CD4-positive, alpha-beta T cell (primary cell): ENCODE measurements at regions not wholly inside any gene's neighbourhood (a gene's known extent, or its start where the extent isn't known, plus 50 kb on each side); places are given as distances from the start of the nearest gene placed in this dataset.

Experiments
- ATAC-seq: fragments of 200-7000 bp; cut with Tn5 transposase; one replicate; pipeline ENCODE4 v1.10.0; 2022; ENCODE audit warnings: mild to moderate bottlenecking; ENCODE audit not compliant: poor library complexity
- CTCF ChIA-PET: fragments of 350-600 bp; sonication (Branson Sonifier 250); formaldehyde crosslinking; loops from one replicate; lab custom pipeline; 2021; ENCODE audit warnings: antibody characterized with exemption, inconsistent platforms; lab: Charles Lee
- POLR2A ChIA-PET: fragments of 350-600 bp; sonication (Branson Sonifier 250); formaldehyde crosslinking; loops from one replicate; lab custom pipeline; 2021; ENCODE audit warnings: antibody characterized with exemption, inconsistent platforms; lab: Charles Lee
- DNase-seq, 14 experiments: peaks; one replicate each; pipeline ENCODE4 v3.0.0-alpha.2; 2013 to 2020; ENCODE audit warnings: mixed read lengths in 2 of 14
- H3K27ac ChIP-seq, 2 donors: one replicate each; pipeline versions ENCODE4 v1.5.1 to v1.7.0; 2013; ENCODE audit warnings: low read length in 2 of 2, low read depth in 1 of 2, mild to moderate bottlenecking in 1 of 2
- H3K27me3 ChIP-seq, 2 experiments: 1 replicate in 1 of 2; 2 replicates in 1 of 2; pipeline versions ENCODE4 v1.6.1 to v1.7.0; 2013; ENCODE audit warnings: low read length in 2 of 2, control low read depth in 1 of 2, mild to moderate bottlenecking in 1 of 2, moderate library complexity in 1 of 2; ENCODE audit not compliant: insufficient read depth in 2 of 2, control insufficient read depth in 1 of 2
- H3K36me3 ChIP-seq: one replicate; pipeline ENCODE4 v1.6.1; 2013; ENCODE audit warnings: low read length, control low read depth; ENCODE audit not compliant: insufficient read depth
- H3K4me1 ChIP-seq: one replicate; pipeline ENCODE4 v1.6.1; 2013; ENCODE audit warnings: low read length, control low read depth; ENCODE audit not compliant: insufficient read depth
- H3K4me3 ChIP-seq: one replicate; pipeline ENCODE4 v1.5.1; 2013; ENCODE audit warnings: mild to moderate bottlenecking, low read length, moderate library complexity
- H3K9me3 ChIP-seq, 2 experiments: 1 replicate in 1 of 2; 2 replicates in 1 of 2; pipeline versions ENCODE4 v1.6.1 to v1.7.0; 2013; ENCODE audit warnings: low read length in 2 of 2, mild to moderate bottlenecking in 2 of 2, control low read depth in 1 of 2, moderate library complexity in 1 of 2; ENCODE audit not compliant: control insufficient read depth in 1 of 2, insufficient read depth in 1 of 2
- H3K27ac Mint-ChIP-seq: one replicate; pipeline ENCODE4 v1.8.0; 2020; ENCODE audit warnings: mixed read lengths
- H3K27me3 Mint-ChIP-seq: one replicate; pipeline ENCODE4 v1.8.0; 2021; ENCODE audit warnings: mixed read lengths
- H3K36me3 Mint-ChIP-seq: one replicate; pipeline ENCODE4 v1.8.0; 2021; ENCODE audit warnings: low read depth, mixed read lengths
- H3K4me1 Mint-ChIP-seq: one replicate; pipeline ENCODE4 v1.8.0; 2021; ENCODE audit warnings: low read depth, mixed read lengths
- H3K4me3 Mint-ChIP-seq: one replicate; pipeline ENCODE4 v1.8.0; 2020; ENCODE audit warnings: mild to moderate bottlenecking, mixed read lengths
- H3K9me3 Mint-ChIP-seq: one replicate; pipeline ENCODE4 v1.8.0; 2020; ENCODE audit warnings: mixed read lengths
- intact Hi-C, 2 experiments: fragments of 100-400 bp; cut with DNase I in 1 of 2; cut with micrococcal nuclease in 1 of 2; formaldehyde crosslinking; loops; one replicate each; pipeline versions ENCODE4 v1.15.1 to v1.9.0; 2023 to 2025; cut with DNase I, micrococcal nuclease
- TF ChIP-seq, protein P1 (sequence below): fragments of 200-600 bp; IDR thresholded peaks from one replicate; pipeline ENCODE4 v1.8.0; 2022; ENCODE audit warnings: antibody characterized with exemption, mild to moderate bottlenecking

DNA sequence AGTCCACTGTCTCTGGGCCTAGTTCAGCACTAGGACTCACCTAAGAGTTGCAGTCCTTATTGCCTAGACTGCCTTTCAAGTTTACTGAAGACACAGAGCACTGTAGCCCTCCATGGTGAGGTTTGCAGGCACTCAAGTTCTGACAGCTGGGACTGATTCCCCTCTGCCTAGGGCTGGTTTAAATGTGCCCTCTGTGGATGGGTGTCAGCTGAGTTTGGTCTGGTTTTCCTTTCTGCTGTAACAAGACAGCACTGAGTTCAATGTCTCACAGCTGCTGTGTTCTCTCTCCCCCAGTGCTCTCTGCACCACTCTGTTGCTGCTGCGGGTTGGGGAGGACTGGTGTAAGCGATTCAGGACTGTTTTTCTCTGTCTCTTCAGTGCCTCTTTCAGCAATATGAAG is 75.2 kb upstream of the C1orf21 start:
- CTCF ChIA-PET = no interaction called here
- no peak overlapping the region for H3K4me3 ChIP-seq
- H3K27me3 Mint-ChIP-seq = peaks cover 43% of the 10 kb centered on the region
- POLR2A ChIA-PET = no interaction called here
- no peak overlapping the region for H3K4me3 Mint-ChIP-seq
- no peaks in the 10 kb centered on the region for H3K4me1 ChIP-seq
- intact Hi-C loops = no loop called here
- ATAC-seq (no peak), DNase-seq (no peak)
- H3K9me3 ChIP-seq = peaks cover 0 to 3% of the 10 kb centered on the region in 2 experiments
- TF ChIP-seq, protein P1, sequence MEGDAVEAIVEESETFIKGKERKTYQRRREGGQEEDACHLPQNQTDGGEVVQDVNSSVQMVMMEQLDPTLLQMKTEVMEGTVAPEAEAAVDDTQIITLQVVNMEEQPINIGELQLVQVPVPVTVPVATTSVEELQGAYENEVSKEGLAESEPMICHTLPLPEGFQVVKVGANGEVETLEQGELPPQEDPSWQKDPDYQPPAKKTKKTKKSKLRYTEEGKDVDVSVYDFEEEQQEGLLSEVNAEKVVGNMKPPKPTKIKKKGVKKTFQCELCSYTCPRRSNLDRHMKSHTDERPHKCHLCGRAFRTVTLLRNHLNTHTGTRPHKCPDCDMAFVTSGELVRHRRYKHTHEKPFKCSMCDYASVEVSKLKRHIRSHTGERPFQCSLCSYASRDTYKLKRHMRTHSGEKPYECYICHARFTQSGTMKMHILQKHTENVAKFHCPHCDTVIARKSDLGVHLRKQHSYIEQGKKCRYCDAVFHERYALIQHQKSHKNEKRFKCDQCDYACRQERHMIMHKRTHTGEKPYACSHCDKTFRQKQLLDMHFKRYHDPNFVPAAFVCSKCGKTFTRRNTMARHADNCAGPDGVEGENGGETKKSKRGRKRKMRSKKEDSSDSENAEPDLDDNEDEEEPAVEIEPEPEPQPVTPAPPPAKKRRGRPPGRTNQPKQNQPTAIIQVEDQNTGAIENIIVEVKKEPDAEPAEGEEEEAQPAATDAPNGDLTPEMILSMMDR = no peak
- H3K27ac ChIP-seq = no peak overlapping the region
- H3K36me3 Mint-ChIP-seq = no peaks in the 10 kb centered on the region
- no peaks in the 10 kb centered on the region for H3K36me3 ChIP-seq
- H3K27me3 ChIP-seq = peaks cover 0 to 11% of the 10 kb centered on the region in 2 experiments
- H3K9me3 Mint-ChIP-seq = no peaks in the 10 kb centered on the region
- H3K4me1 Mint-ChIP-seq = no peaks in the 10 kb centered on the region
- H3K27ac Mint-ChIP-seq = no peak overlapping the region

DNA sequence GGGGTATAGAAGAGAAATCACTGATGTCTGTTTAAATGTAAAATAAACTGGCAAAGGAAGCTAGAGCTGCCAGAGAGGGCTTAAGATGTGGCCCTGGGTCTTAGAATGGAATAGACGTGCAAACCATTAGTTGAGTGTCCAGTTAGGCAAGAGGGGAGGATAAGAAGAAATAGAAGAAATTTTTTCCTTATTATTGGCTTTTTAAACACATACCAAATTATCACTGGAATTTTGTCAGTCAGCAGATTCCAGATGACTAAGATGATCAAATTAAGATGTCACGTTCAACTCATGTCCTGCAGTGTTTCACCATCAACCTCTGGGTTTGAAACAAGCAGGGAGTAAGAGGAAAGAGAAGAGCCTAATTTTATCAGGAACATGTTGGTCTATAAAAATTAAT is 71.6 kb upstream of the C1orf21 start:
- H3K27ac ChIP-seq = no peak overlapping the region
- TF ChIP-seq, protein P1 = no peak
- no peaks in the 10 kb centered on the region for H3K4me1 ChIP-seq
- Mint-ChIP-seq H3K4me1 (no peaks in the 10 kb centered on the region), H3K27me3 (peaks cover 34% of the 10 kb centered on the region), H3K27ac (no peak overlapping the region), H3K4me3 (no peak overlapping the region), H3K9me3 (no peaks in the 10 kb centered on the region), H3K36me3 (no peaks in the 10 kb centered on the region)
- no peak for DNase-seq
- intact Hi-C loops = no loop called here
- H3K9me3 ChIP-seq = peaks cover 0 to 3% of the 10 kb centered on the region in 2 experiments
- H3K27me3 ChIP-seq = peaks cover 0 to 11% of the 10 kb centered on the region in 2 experiments
- ChIA-PET CTCF (no interaction called here), POLR2A (no interaction called here)
- H3K36me3 ChIP-seq = no peaks in the 10 kb centered on the region
- H3K4me3 ChIP-seq = no peak overlapping the region
- ATAC-seq = no peak

DNA sequence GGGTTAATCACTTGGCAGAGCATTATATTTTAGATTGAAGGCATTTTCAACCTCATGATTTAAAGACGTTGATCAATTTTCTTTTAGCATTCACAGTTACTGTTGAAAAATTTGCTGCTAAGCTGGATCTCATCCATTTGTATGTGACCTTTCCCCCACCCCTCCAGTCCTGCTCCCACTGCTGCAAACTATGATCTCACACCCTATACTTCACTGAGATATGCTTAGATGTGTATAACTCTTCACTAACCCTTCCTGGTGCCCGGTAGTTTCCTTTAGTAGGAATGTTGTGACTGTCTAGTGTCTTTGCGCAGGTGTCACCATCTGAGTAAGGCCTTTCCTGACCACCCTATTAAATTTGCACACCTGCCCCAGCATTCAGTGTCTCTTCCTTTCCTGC is 67.0 kb upstream of the C1orf21 start:
- H3K27ac ChIP-seq = no peak overlapping the region
- no peak for DNase-seq
- peaks cover 23% of the 10 kb centered on the region for H3K27me3 Mint-ChIP-seq
- no peak overlapping the region for H3K4me3 ChIP-seq
- no peak overlapping the region for H3K4me3 Mint-ChIP-seq
- H3K36me3 Mint-ChIP-seq = no peaks in the 10 kb centered on the region
- no peaks in the 10 kb centered on the region for H3K4me1 ChIP-seq
- no peak for ATAC-seq
- intact Hi-C loops = no loop called here
- H3K27ac Mint-ChIP-seq = no peak overlapping the region
- peaks cover 0 to 5% of the 10 kb centered on the region in 2 experiments for H3K27me3 ChIP-seq
- H3K9me3 ChIP-seq = no peaks in the 10 kb centered on the region
- H3K4me1 Mint-ChIP-seq = no peaks in the 10 kb centered on the region
- no peaks in the 10 kb centered on the region for H3K36me3 ChIP-seq
- H3K9me3 Mint-ChIP-seq = no peaks in the 10 kb centered on the region
- CTCF ChIA-PET = no interaction called here
- POLR2A ChIA-PET = no interaction called here
- TF ChIP-seq, protein P1 = no peak
